KMS-11 (cell line): ENCODE measurements at regions not wholly inside any gene's neighbourhood (a gene's known extent, or its start where the extent isn't known, plus 50 kb on each side); places are given as distances from the start of the nearest gene placed in this dataset.
"Not testable (repeated sequence)": the region's sequence is repeated elsewhere in the genome, so short reads cannot be mapped to it uniquely, and the experiment has no call there.

ENCODE experiments used
- H2AFZ ChIP-seq: fragments of 200-600 bp; sonication (generic); 2 replicates; pipeline ENCODE4 v1.6.1; 2016; ENCODE audit warnings: antibody characterized with exemption, mixed run types, low read depth
- H3K27ac ChIP-seq: fragments of 200-600 bp; sonication (generic); 2 replicates; pipeline ENCODE4 v1.6.1; 2016; ENCODE audit warnings: mild to moderate bottlenecking, mixed run types
- H3K27me3 ChIP-seq: fragments of 200-600 bp; sonication (generic); 2 replicates; pipeline ENCODE4 v1.6.1; 2017; ENCODE audit warnings: mild to moderate bottlenecking, low read depth, mixed run types, moderate library complexity; ENCODE audit not compliant: insufficient read depth
- H3K36me3 ChIP-seq: fragments of 200-600 bp; sonication (generic); 2 replicates; pipeline ENCODE4 v1.6.1; 2017; ENCODE audit warnings: mild to moderate bottlenecking, mixed run types; ENCODE audit not compliant: insufficient read depth
- H3K4me1 ChIP-seq: fragments of 200-600 bp; sonication (generic); 2 replicates; pipeline ENCODE4 v1.6.1; 2016; ENCODE audit warnings: mild to moderate bottlenecking, low read depth, mixed run types; ENCODE audit not compliant: poor library complexity, severe bottlenecking
- H3K4me2 ChIP-seq: fragments of 200-600 bp; sonication (generic); 2 replicates; pipeline ENCODE4 v1.7.0; 2016; ENCODE audit warnings: mild to moderate bottlenecking, mixed run types
- H3K4me3 ChIP-seq: fragments of 200-600 bp; sonication (generic); IDR thresholded peaks from 2 replicates; pipeline ENCODE4 v1.6.1; 2017; ENCODE audit warnings: low read depth, low read length, mixed read lengths; ENCODE audit not compliant: insufficient read depth
- H3K79me2 ChIP-seq: fragments of 200-600 bp; sonication (generic); 2 replicates; pipeline ENCODE4 v1.6.1; 2016; ENCODE audit warnings: low read depth, mixed run types; ENCODE audit not compliant: insufficient read depth
- H3K9ac ChIP-seq: fragments of 200-600 bp; sonication (generic); 2 replicates; pipeline ENCODE4 v1.6.1; 2016; ENCODE audit warnings: mild to moderate bottlenecking, mixed run types
- H4K20me1 ChIP-seq: fragments of 200-600 bp; sonication (generic); 2 replicates; pipeline ENCODE4 v1.6.1; 2016; ENCODE audit warnings: mild to moderate bottlenecking, mixed run types; ENCODE audit not compliant: insufficient read depth
- TF ChIP-seq, protein P1 (sequence below): fragments of 200-600 bp; sonication (generic); conservative IDR thresholded peaks from 2 replicates; pipeline ENCODE4 v1.6.1; 2017; ENCODE audit warnings: low read depth, mild to moderate bottlenecking, antibody characterized with exemption, low read length, moderate library complexity, mixed read lengths

DNA sequence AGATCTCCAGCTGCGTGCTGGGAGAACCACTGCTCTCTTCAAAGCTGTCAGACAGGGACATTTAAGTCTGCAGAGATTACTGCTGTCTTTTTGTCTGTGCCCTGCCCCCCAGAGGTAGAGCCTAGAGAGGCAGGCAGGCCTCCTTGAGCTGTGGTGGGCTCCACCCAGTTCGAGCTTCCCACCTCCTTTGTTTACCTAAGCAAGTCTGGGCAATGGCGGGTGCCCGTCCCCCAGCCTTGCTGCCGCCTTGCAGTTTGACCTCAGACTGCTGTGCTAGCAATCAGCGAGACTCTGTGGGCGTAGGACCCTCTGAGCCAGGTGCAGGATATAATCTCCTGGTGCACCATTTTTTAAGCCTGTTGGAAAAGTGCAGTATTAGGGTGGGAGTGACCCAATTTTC is 128.6 kb downstream of the ACTR3 start:
- not testable (repeated sequence) for H3K27me3 ChIP-seq, H3K79me2 ChIP-seq, H4K20me1 ChIP-seq, H2AFZ ChIP-seq, H3K4me3 ChIP-seq, H3K36me3 ChIP-seq, H3K9ac ChIP-seq, H3K27ac ChIP-seq, H3K4me1 ChIP-seq, H3K4me2 ChIP-seq

DNA sequence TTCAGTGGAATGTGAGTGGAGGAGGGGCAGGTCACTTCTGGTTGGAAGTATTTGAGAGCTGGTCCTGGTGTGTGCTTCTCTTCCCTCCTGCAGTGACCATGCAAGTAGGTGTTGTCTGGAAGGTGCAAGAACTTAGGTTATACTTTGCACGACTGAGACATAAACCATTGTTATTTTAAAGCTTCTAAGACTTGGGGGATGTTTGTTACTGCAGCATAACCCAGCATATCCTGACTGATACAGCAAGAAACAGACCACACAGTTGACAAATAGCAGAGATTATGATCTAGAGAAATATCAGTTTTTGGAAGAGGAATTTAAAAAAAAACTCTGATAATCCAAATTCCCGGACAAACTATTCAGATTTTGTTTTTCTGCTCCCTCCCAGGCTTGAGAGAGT is 130.8 kb downstream of the ACTR3 start:
- TF ChIP-seq, protein P1, sequence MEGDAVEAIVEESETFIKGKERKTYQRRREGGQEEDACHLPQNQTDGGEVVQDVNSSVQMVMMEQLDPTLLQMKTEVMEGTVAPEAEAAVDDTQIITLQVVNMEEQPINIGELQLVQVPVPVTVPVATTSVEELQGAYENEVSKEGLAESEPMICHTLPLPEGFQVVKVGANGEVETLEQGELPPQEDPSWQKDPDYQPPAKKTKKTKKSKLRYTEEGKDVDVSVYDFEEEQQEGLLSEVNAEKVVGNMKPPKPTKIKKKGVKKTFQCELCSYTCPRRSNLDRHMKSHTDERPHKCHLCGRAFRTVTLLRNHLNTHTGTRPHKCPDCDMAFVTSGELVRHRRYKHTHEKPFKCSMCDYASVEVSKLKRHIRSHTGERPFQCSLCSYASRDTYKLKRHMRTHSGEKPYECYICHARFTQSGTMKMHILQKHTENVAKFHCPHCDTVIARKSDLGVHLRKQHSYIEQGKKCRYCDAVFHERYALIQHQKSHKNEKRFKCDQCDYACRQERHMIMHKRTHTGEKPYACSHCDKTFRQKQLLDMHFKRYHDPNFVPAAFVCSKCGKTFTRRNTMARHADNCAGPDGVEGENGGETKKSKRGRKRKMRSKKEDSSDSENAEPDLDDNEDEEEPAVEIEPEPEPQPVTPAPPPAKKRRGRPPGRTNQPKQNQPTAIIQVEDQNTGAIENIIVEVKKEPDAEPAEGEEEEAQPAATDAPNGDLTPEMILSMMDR, result no peak
- H3K27ac ChIP-seq, result no peak overlapping the region
- H3K4me3 ChIP-seq, result no peak overlapping the region

DNA sequence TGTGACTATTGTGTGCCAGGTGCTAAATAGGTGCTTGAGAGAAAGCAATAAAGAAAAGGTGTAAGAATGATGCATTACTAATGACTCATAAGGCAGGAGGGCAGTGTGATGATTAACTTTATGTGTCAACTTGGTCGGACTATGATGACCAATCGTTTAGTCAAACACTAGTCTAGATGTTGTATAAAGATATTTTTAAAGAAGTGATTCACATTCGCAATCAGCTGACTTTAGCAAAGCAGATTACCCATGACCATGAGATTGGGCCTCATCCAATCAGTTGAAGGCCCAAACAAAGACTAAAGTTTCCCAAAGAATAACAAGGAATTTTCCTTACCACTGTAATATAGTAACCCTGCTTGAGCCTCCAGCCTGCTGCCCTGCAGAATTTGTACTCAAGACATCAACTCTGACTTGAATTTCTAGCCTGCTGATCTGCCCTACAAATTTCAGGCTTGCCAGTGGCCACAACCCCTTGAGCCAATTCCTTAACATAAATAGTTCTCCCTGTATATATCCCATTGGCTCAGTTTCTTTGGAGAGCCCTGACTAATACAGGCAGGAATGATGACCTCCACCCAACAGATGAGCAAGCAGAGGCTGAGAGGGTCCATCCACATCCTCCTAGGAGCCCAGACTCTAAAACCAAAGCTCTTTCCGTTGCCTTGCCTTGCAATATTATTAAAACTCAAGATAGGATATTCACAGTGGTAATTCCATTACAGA is 132.6 kb downstream of the ACTR3 start:
- H3K27ac ChIP-seq, result no peak overlapping the region
- no peaks in the 10 kb centered on the region for H4K20me1 ChIP-seq
- no peak overlapping the region for H3K9ac ChIP-seq
- H3K27me3 ChIP-seq, result no peaks in the 10 kb centered on the region
- no peak overlapping the region for H3K4me3 ChIP-seq
- H3K4me1 ChIP-seq, result no peaks in the 10 kb centered on the region
- H3K36me3 ChIP-seq, result no peaks in the 10 kb centered on the region
- H3K79me2 ChIP-seq, result no peaks in the 10 kb centered on the region
- H2AFZ ChIP-seq, result no peak overlapping the region
- TF ChIP-seq, protein P1, result no peak
- H3K4me2 ChIP-seq, result no peak overlapping the region

More for the DNA sequence above, 130.8 kb downstream of the ACTR3 start:
- Histone ChIP-seq H4K20me1 (no peaks in the 10 kb centered on the region), H3K9ac (no peak overlapping the region), H2AFZ (no peak overlapping the region), H3K79me2 (no peaks in the 10 kb centered on the region), H3K36me3 (no peaks in the 10 kb centered on the region), H3K27me3 (no peaks in the 10 kb centered on the region), H3K4me1 (no peaks in the 10 kb centered on the region), H3K4me2 (no peak overlapping the region)

DNA sequence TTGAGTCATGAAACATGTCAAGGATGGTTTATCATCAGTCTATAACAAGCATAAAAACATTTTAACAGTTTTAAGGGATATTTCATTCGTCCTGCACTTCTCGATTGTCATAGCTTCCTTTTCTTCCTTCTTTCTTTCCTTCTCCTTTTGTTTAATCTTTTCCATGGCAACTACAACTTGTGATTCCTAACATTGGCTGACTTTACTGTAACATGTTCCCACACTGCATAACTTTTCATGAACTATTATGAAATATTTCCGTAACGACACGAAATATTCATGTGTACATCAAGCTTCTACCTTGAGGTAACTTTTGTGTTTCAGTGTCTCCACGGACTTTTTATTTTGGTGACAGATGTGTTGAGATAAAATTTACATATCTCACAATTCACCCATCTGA is 134.4 kb downstream of the ACTR3 start:
- no peak overlapping the region for H2AFZ ChIP-seq
- no peaks in the 10 kb centered on the region for H3K36me3 ChIP-seq
- H3K9ac ChIP-seq, result no peak overlapping the region
- no peak overlapping the region for H3K27ac ChIP-seq
- H4K20me1 ChIP-seq, result no peaks in the 10 kb centered on the region
- H3K4me2 ChIP-seq, result no peak overlapping the region
- no peaks in the 10 kb centered on the region for H3K79me2 ChIP-seq
- TF ChIP-seq, protein P1, result no peak
- H3K27me3 ChIP-seq, result no peaks in the 10 kb centered on the region
- no peak overlapping the region for H3K4me3 ChIP-seq
- no peaks in the 10 kb centered on the region for H3K4me1 ChIP-seq

DNA sequence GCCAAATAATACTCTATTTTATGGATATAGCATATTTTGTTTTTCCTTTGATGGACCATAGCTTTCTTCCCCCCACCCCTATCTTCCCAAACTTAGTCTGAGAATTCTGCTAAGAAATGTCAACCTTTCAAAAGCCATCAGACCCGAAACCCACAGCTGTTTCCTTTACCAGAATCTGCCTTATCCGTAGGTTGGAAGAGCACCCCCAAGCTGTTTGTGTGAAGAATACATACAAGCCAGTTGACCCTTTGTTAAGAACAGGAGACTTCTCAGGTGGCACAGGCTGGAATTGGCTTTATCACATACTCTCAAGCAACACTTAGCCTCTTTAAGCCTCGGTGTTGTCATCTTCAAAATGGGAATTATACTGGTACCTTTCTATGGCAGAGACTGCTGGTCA is 135.1 kb downstream of the ACTR3 start:
- Histone ChIP-seq H2AFZ (no peak overlapping the region), H3K79me2 (no peaks in the 10 kb centered on the region), H3K4me1 (no peaks in the 10 kb centered on the region), H4K20me1 (no peaks in the 10 kb centered on the region), H3K4me3 (no peak overlapping the region), H3K27me3 (no peaks in the 10 kb centered on the region), H3K27ac (no peak overlapping the region), H3K36me3 (no peaks in the 10 kb centered on the region), H3K9ac (no peak overlapping the region), H3K4me2 (no peak overlapping the region)
- TF ChIP-seq, protein P1, result no peak
